A673 (cell line): ENCODE measurements at regions not wholly inside any gene's neighbourhood (a gene's known extent, or its start where the extent isn't known, plus 50 kb on each side); places are given as distances from the start of the nearest gene placed in this dataset.

Experiments used
- BruUV-seq: library from RNA; stranded (reverse); fragments of 400-500 nt; replicated peaks from 2 replicates; lab custom pipeline; 2021; lab: Mats Ljungman, UMichigan
- CTCF ChIA-PET: fragments of 300-600 bp; sonication (Branson Sonifier 250); formaldehyde crosslinking; loops from one replicate; lab custom pipeline; 2022; ENCODE audit warnings: antibody characterized with exemption; lab: Charles Lee
- POLR2A ChIA-PET: fragments of 300-600 bp; sonication (Branson Sonifier 250); formaldehyde crosslinking; loops from one replicate; lab custom pipeline; 2022; ENCODE audit warnings: antibody characterized with exemption; ENCODE audit not compliant: low non-redundant PET; lab: Charles Lee
- DNase-seq: peaks from one replicate; pipeline ENCODE4 v3.0.0-alpha.2; 2015; ENCODE audit warnings: low spot score
- H3K27ac ChIP-seq: fragments of 200-600 bp; sonication (generic); 2 replicates; pipeline ENCODE4 v1.5.1; 2016; ENCODE audit warnings: mixed run types, low read depth, mild to moderate bottlenecking, mixed read lengths, antibody characterized with exemption, low read length; ENCODE audit not compliant: poor library complexity, severe bottlenecking
- H3K27me3 ChIP-seq: fragments of 200-600 bp; sonication (generic); replicated peaks from 2 replicates; pipeline ENCODE4 v1.6.1; 2017; ENCODE audit warnings: mixed run types, low read depth, mild to moderate bottlenecking, mixed read lengths, antibody characterized with exemption, low read length; ENCODE audit not compliant: insufficient read depth, poor library complexity
- H3K36me3 ChIP-seq: fragments of 200-600 bp; sonication (generic); 2 replicates; pipeline ENCODE4 v1.6.1; 2016; ENCODE audit warnings: mixed run types, mild to moderate bottlenecking, mixed read lengths, antibody characterized with exemption, low read length; ENCODE audit not compliant: insufficient read depth, poor library complexity, severe bottlenecking
- H3K4me1 ChIP-seq: fragments of 200-600 bp; sonication (generic); 2 replicates; pipeline ENCODE4 v1.6.1; 2017; ENCODE audit warnings: mixed run types, mild to moderate bottlenecking, mixed read lengths, antibody characterized with exemption, low read length; ENCODE audit not compliant: insufficient read depth, poor library complexity, severe bottlenecking
- H3K4me3 ChIP-seq: fragments of 200-600 bp; sonication (generic); 2 replicates; pipeline ENCODE4 v1.5.1; 2016; ENCODE audit warnings: low read depth, mixed run types, mild to moderate bottlenecking, mixed read lengths, low read length; ENCODE audit not compliant: poor library complexity, severe bottlenecking
- H3K9me3 ChIP-seq: fragments of 200-600 bp; sonication (generic); 2 replicates; pipeline ENCODE4 v1.6.1; 2016; ENCODE audit warnings: mixed run types, low read depth, mild to moderate bottlenecking, mixed read lengths, antibody characterized with exemption, low read length; ENCODE audit not compliant: poor library complexity, severe bottlenecking
- EZH2 ChIP-seq: fragments of 200-600 bp; sonication (generic); IDR thresholded peaks from 2 replicates; pipeline ENCODE4 v1.6.1; 2017; ENCODE audit warnings: borderline replicate concordance, low read depth, mild to moderate bottlenecking, mixed read lengths, antibody characterized with exemption, low read length; ENCODE audit not compliant: poor library complexity, severe bottlenecking
- intact Hi-C: fragments of 100-400 bp; cut with micrococcal nuclease; formaldehyde crosslinking; loops from one replicate; pipeline ENCODE4 v1.10.0; 2022; ENCODE audit not compliant: unreplicated experiment
- TF ChIP-seq, protein P1 (sequence below): fragments of 300-800, 200-600 bp; sonication (generic); conservative IDR thresholded peaks from 2 replicates; pipeline ENCODE4 v1.5.1; 2017; ENCODE audit warnings: low read depth, mild to moderate bottlenecking, antibody characterized with exemption, low read length, moderate library complexity, mixed read lengths

- CTCF ChIA-PET: no interaction called here
- Histone ChIP-seq H3K4me1 (no peaks in the 10 kb centered on the region), H3K4me3 (no peak overlapping the region), H3K9me3 (no peaks in the 10 kb centered on the region), H3K27me3 (no peaks in the 10 kb centered on the region), H3K27ac (no peak overlapping the region), H3K36me3 (no peaks in the 10 kb centered on the region)
- DNase-seq: no peak
- POLR2A ChIA-PET: no interaction called here
- no TSS peak for BruUV-seq
- intact Hi-C loops: no loop called here
- TF ChIP-seq EZH2: no peak
- TF ChIP-seq, protein P1, sequence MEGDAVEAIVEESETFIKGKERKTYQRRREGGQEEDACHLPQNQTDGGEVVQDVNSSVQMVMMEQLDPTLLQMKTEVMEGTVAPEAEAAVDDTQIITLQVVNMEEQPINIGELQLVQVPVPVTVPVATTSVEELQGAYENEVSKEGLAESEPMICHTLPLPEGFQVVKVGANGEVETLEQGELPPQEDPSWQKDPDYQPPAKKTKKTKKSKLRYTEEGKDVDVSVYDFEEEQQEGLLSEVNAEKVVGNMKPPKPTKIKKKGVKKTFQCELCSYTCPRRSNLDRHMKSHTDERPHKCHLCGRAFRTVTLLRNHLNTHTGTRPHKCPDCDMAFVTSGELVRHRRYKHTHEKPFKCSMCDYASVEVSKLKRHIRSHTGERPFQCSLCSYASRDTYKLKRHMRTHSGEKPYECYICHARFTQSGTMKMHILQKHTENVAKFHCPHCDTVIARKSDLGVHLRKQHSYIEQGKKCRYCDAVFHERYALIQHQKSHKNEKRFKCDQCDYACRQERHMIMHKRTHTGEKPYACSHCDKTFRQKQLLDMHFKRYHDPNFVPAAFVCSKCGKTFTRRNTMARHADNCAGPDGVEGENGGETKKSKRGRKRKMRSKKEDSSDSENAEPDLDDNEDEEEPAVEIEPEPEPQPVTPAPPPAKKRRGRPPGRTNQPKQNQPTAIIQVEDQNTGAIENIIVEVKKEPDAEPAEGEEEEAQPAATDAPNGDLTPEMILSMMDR: no peak
Measured at GRCh38 chr14:88955455-88955854, 131.0 kb downstream of the TTC8 start.

DNA sequence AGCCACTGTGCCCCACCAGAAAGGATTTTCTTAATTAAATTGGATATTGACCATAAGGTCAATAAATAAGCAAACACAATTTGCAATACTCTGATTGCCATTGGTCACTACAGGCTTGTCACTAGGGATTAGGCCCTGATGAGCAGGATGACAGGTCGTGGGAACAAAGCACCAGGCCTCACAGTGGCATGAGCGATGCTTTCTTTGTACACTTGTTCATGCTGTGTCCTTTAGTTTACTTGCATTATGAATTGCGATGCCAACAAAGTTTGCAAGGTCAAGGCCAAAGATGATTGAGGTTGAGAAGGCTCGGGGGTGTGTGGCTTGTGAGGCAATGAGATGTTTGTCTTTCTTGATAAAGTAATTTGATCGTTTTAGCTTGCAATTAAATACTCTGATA, 136.0 kb downstream of the TTC8 start:
- no peaks in the 10 kb centered on the region for H3K9me3 ChIP-seq
- H3K4me3 ChIP-seq: no peak overlapping the region
- TF ChIP-seq EZH2: no peak
- TF ChIP-seq, protein P1: no peak
- BruUV-seq: no TSS peak
- ChIA-PET CTCF (no interaction called here), POLR2A (no interaction called here)
- no peaks in the 10 kb centered on the region for H3K4me1 ChIP-seq
- no peaks in the 10 kb centered on the region for H3K27me3 ChIP-seq
- no peaks in the 10 kb centered on the region for H3K36me3 ChIP-seq
- DNase-seq: no peak
- intact Hi-C loops: no loop called here
- H3K27ac ChIP-seq: no peak overlapping the region

- H3K9me3 ChIP-seq: no peaks in the 10 kb centered on the region
- POLR2A ChIA-PET: no interaction called here
- no TSS peak for BruUV-seq
Measured at GRCh38 chr14:88961214-88961613, 136.8 kb downstream of the TTC8 start.

More at GRCh38 chr14:88961214-88961613, 136.8 kb downstream of the TTC8 start:
- Histone ChIP-seq H3K27ac (no peak overlapping the region), H3K36me3 (no peaks in the 10 kb centered on the region), H3K4me3 (no peak overlapping the region), H3K27me3 (no peaks in the 10 kb centered on the region), H3K4me1 (no peaks in the 10 kb centered on the region)
- intact Hi-C loops: no loop called here
- TF ChIP-seq, protein P1: no peak
- no peak for TF ChIP-seq EZH2
- no peak for DNase-seq
- CTCF ChIA-PET: no interaction called here
